ENCODE measurements at regions not wholly inside any gene's neighbourhood (a gene's known extent, or its start where the extent isn't known, plus 50 kb on each side); places are given as distances from the start of the nearest gene placed in this dataset.

GRCh38 chr5:121313886-121314285 lies 537.8 kb upstream of the FTMT start:
- TF ChIP-seq MXD1 (CRISPR knock-in tag; IDR thresholded peaks at IDR 0.05): no peak
- no peak for TF ChIP-seq CTCF (CRISPR knock-in tag; IDR thresholded peaks at IDR 0.05)
- TF ChIP-seq HDAC2 (CRISPR knock-in tag; IDR thresholded peaks at IDR 0.05): no peak
- no peak for TF ChIP-seq PRDM4 (CRISPR knock-in tag; IDR thresholded peaks at IDR 0.05; ENCODE audit: borderline replicate concordance)
- TF ChIP-seq JARID2 (CRISPR knock-in tag; IDR thresholded peaks at IDR 0.05; ENCODE audit: insufficient replicate concordance): no peak
- TF ChIP-seq ZNF704 (CRISPR knock-in tag; IDR thresholded peaks at IDR 0.05; ENCODE audit: borderline replicate concordance): no peak
- no peak for TF ChIP-seq HNF4G (IDR thresholded peaks at IDR 0.05; ENCODE audit: borderline replicate concordance, low read depth, low read length)
- TF ChIP-seq HNF4G (CRISPR knock-in tag; IDR thresholded peaks at IDR 0.05; ENCODE audit: borderline replicate concordance, low read depth): no peak
- no peak for TF ChIP-seq ATF6 (CRISPR knock-in tag; conservative IDR thresholded peaks at IDR 0.05)
- no peak for TF ChIP-seq JUND (CRISPR knock-in tag; IDR thresholded peaks at IDR 0.05)
- TF ChIP-seq SNAPC4 (CRISPR knock-in tag; IDR thresholded peaks at IDR 0.05): no peak
- TF ChIP-seq SIN3A (IDR thresholded peaks at IDR 0.05; ENCODE audit: borderline replicate concordance, low read depth, low read length): no peak
- TF ChIP-seq JUNB (CRISPR knock-in tag; IDR thresholded peaks at IDR 0.05; ENCODE audit: borderline replicate concordance): no peak
- TF ChIP-seq ZNF570 (CRISPR knock-in tag; IDR thresholded peaks at IDR 0.05; ENCODE audit: borderline replicate concordance): no peak
